ENCODE measurements at regions not wholly inside any gene's neighbourhood (a gene's known extent, or its start where the extent isn't known, plus 50 kb on each side); places are given as distances from the start of the nearest gene placed in this dataset.

- POLR2A ChIA-PET: no interaction called here
- H3K9me3 Mint-ChIP-seq: no peaks in the 10 kb centered on the region
- no peaks in the 10 kb centered on the region for H3K4me1 Mint-ChIP-seq (ENCODE audit: low read depth)
- no peaks in the 10 kb centered on the region for H3K36me3 Mint-ChIP-seq (ENCODE audit: low read depth)
- CTCF ChIA-PET: interaction anchor here (1.0 to 1.3 kb wide), 3 partner anchors 9 to 278 kb away, joined by 3 to 4 read pairs (median 3); no protein-coding TSS in a partner anchor
- H3K27me3 ChIP-seq (ENCODE audit: control insufficient read depth in 1 of 2, insufficient read depth in 2 of 2, low read length in 2 of 2): no peaks in the 10 kb centered on the region
- no peaks in the 10 kb centered on the region for H3K4me1 ChIP-seq (ENCODE audit: insufficient read depth, low read length)
- no peak overlapping the region for H3K27ac Mint-ChIP-seq
- peaks cover 5% of the 10 kb centered on the region for H3K27me3 Mint-ChIP-seq
- H3K4me3 ChIP-seq (ENCODE audit: low read length): no peak overlapping the region
- TF ChIP-seq, protein P1, sequence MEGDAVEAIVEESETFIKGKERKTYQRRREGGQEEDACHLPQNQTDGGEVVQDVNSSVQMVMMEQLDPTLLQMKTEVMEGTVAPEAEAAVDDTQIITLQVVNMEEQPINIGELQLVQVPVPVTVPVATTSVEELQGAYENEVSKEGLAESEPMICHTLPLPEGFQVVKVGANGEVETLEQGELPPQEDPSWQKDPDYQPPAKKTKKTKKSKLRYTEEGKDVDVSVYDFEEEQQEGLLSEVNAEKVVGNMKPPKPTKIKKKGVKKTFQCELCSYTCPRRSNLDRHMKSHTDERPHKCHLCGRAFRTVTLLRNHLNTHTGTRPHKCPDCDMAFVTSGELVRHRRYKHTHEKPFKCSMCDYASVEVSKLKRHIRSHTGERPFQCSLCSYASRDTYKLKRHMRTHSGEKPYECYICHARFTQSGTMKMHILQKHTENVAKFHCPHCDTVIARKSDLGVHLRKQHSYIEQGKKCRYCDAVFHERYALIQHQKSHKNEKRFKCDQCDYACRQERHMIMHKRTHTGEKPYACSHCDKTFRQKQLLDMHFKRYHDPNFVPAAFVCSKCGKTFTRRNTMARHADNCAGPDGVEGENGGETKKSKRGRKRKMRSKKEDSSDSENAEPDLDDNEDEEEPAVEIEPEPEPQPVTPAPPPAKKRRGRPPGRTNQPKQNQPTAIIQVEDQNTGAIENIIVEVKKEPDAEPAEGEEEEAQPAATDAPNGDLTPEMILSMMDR (IDR thresholded peaks at IDR 0.05): peak; percentile 78
- no peak overlapping the region for H3K27ac ChIP-seq (ENCODE audit: low read depth in 1 of 2, low read length in 2 of 2)
- H3K4me3 Mint-ChIP-seq: no peak overlapping the region
- no peaks in the 10 kb centered on the region for H3K9me3 ChIP-seq (ENCODE audit: control insufficient read depth in 1 of 2, insufficient read depth in 1 of 2, low read length in 2 of 2)
- intact Hi-C loops (cut with DNase I, micrococcal nuclease): loop anchor here (2.0 kb wide), 1 partner anchor 278 kb away; no protein-coding TSS in a partner anchor
- H3K36me3 ChIP-seq (ENCODE audit: insufficient read depth, low read length): no peaks in the 10 kb centered on the region
- DNase-seq (peak in 12 of 14 experiments; percentile 0 to 71 (median 14)), ATAC-seq (ENCODE audit: poor library complexity) (no peak)
Measured at GRCh38 chr4:129362691-129363274, 266.8 kb downstream of the C4orf33 start.

DNA sequence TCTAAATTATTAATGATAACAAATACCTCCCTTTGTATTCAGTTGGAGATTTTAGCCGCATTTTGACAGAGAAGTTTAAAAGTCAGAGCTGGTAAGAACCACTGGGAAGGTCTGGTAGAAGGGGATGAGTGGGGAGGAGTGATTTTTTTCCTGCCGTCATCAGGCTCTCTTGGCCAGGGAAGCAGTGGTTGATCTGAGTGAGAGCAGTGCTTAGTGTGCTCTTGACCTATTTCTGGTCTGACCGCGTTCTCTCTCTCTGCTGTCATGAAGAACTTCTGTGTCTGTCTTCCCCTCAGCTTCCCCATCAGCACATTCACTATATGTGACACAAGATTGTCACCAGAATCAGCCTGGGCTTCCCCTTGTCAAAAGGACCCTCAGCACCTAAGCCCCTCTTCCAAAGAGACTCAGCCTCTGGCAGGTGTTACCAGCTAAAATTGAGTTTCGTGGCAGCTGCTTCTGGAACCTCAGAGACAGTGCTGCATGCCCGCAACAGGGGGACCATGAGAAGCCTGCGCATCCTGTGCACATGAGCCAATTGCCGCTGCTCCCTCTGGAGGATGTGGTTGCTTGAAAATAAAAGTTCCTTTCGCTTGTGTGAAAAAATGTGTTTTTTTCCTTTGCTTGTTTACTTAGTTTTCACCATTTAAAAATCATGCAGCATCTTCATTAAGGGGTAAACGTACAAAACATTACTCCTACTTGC lies 268.9 kb downstream of the C4orf33 start:
- Mint-ChIP-seq H3K27ac (no peak overlapping the region), H3K36me3 (ENCODE audit: low read depth) (no peaks in the 10 kb centered on the region)
- POLR2A ChIA-PET: no interaction called here

GRCh38 chr4:129369361-129370010 lies 273.5 kb downstream of the C4orf33 start:
- ATAC-seq (ENCODE audit: poor library complexity) (no peak), DNase-seq (no peak)
- ChIA-PET CTCF (no interaction called here), POLR2A (no interaction called here)
- Mint-ChIP-seq H3K9me3 (no peaks in the 10 kb centered on the region), H3K4me3 (no peak overlapping the region), H3K27ac (no peak overlapping the region), H3K27me3 (peaks cover 3% of the 10 kb centered on the region), H3K36me3 (ENCODE audit: low read depth) (no peaks in the 10 kb centered on the region), H3K4me1 (ENCODE audit: low read depth) (no peaks in the 10 kb centered on the region)
- no peaks in the 10 kb centered on the region for H3K4me1 ChIP-seq (ENCODE audit: insufficient read depth, low read length)
- no peaks in the 10 kb centered on the region for H3K36me3 ChIP-seq (ENCODE audit: insufficient read depth, low read length)
- H3K27me3 ChIP-seq (ENCODE audit: control insufficient read depth in 1 of 2, insufficient read depth in 2 of 2, low read length in 2 of 2): no peaks in the 10 kb centered on the region
- TF ChIP-seq, protein P1 (IDR thresholded peaks at IDR 0.05): no peak
- intact Hi-C loops (cut with DNase I, micrococcal nuclease): no loop called here
- no peaks in the 10 kb centered on the region for H3K9me3 ChIP-seq (ENCODE audit: control insufficient read depth in 1 of 2, insufficient read depth in 1 of 2, low read length in 2 of 2)
- no peak overlapping the region for H3K27ac ChIP-seq (ENCODE audit: low read depth in 1 of 2, low read length in 2 of 2)
- no peak overlapping the region for H3K4me3 ChIP-seq (ENCODE audit: low read length)

More for the DNA sequence above, 268.9 kb downstream of the C4orf33 start:
- H3K9me3 ChIP-seq (ENCODE audit: control insufficient read depth in 1 of 2, insufficient read depth in 1 of 2, low read length in 2 of 2): no peaks in the 10 kb centered on the region
- ATAC-seq (ENCODE audit: poor library complexity) (peak; percentile 54), DNase-seq (peak in 2 of 14 experiments; percentile 18 to 19)
- Mint-ChIP-seq H3K9me3 (no peaks in the 10 kb centered on the region), H3K27me3 (peaks cover 8% of the 10 kb centered on the region), H3K4me3 (no peak overlapping the region), H3K4me1 (ENCODE audit: low read depth) (no peaks in the 10 kb centered on the region)
- CTCF ChIA-PET: no interaction called here
- no peak overlapping the region for H3K4me3 ChIP-seq (ENCODE audit: low read length)
- intact Hi-C loops (cut with DNase I, micrococcal nuclease): no loop called here
- H3K36me3 ChIP-seq (ENCODE audit: insufficient read depth, low read length): no peaks in the 10 kb centered on the region
- no peaks in the 10 kb centered on the region for H3K27me3 ChIP-seq (ENCODE audit: control insufficient read depth in 1 of 2, insufficient read depth in 2 of 2, low read length in 2 of 2)
- TF ChIP-seq, protein P1 (IDR thresholded peaks at IDR 0.05): no peak
- H3K27ac ChIP-seq (ENCODE audit: low read depth in 1 of 2, low read length in 2 of 2): no peak overlapping the region
- H3K4me1 ChIP-seq (ENCODE audit: insufficient read depth, low read length): no peaks in the 10 kb centered on the region

All from CD4-positive, alpha-beta T cell (primary cell).